GM23338 (cell line): ENCODE measurements at regions not wholly inside any gene's neighbourhood (a gene's known extent, or its start where the extent isn't known, plus 50 kb on each side); places are given as distances from the start of the nearest gene placed in this dataset.
"Not testable (repeated sequence)": the region's sequence is repeated elsewhere in the genome, so short reads cannot be mapped to it uniquely, and the experiment has no call there.

ENCODE experiments used
- ATAC-seq: fragments of 200-7000 bp; cut with Tn5 transposase; 3 replicates; pipeline ENCODE4 v1.9.1; 2020
- DNase-seq: peaks from one replicate; pipeline ENCODE4 v3.0.0-alpha.2; 2015; ENCODE audit warnings: low spot score
- H2AFZ ChIP-seq: fragments of 200-600 bp; sonication (generic); 2 replicates; pipeline ENCODE4 v1.8.0; 2016; ENCODE audit warnings: antibody characterized with exemption, mild to moderate bottlenecking, moderate library complexity
- H3F3A ChIP-seq: fragments of 200-600 bp; sonication (generic); replicated peaks from 2 replicates; pipeline ENCODE4 v1.8.0; 2017; ENCODE audit warnings: antibody characterized with exemption, mixed run types, low read depth
- H3K27ac ChIP-seq: fragments of 200-600 bp; sonication (generic); 2 replicates; pipeline ENCODE4 v1.6.1; 2016; ENCODE audit warnings: low read depth
- H3K27me3 ChIP-seq: fragments of 200-600 bp; sonication (generic); 2 replicates; pipeline ENCODE4 v1.8.0; 2016; ENCODE audit warnings: mild to moderate bottlenecking, mixed run types, moderate library complexity; ENCODE audit not compliant: insufficient read depth
- H3K36me3 ChIP-seq: fragments of 200-600 bp; sonication (generic); 2 replicates; pipeline ENCODE4 v1.8.0; 2016; ENCODE audit warnings: mild to moderate bottlenecking; ENCODE audit not compliant: insufficient read depth
- H3K4me1 ChIP-seq: fragments of 200-600 bp; sonication (generic); 2 replicates; pipeline ENCODE4 v1.8.0; 2016; ENCODE audit warnings: mild to moderate bottlenecking, moderate library complexity; ENCODE audit not compliant: insufficient read depth
- H3K4me2 ChIP-seq: fragments of 200-600 bp; sonication (generic); 2 replicates; pipeline ENCODE4 v1.7.1; 2017; ENCODE audit warnings: mixed run types
- H3K4me3 ChIP-seq: fragments of 200-600 bp; sonication (generic); 2 replicates; pipeline ENCODE4 v1.6.1; 2016; ENCODE audit warnings: mixed run types
- H3K79me2 ChIP-seq: fragments of 200-600 bp; sonication (generic); replicated peaks from 2 replicates; pipeline ENCODE4 v1.8.0; 2017; ENCODE audit warnings: mild to moderate bottlenecking; ENCODE audit not compliant: insufficient read depth
- H3K9me2 ChIP-seq: fragments of 200-600 bp; sonication (generic); 2 replicates; pipeline ENCODE4 v1.8.0; 2017; ENCODE audit not compliant: insufficient read depth
- H4K20me1 ChIP-seq: fragments of 200-600 bp; sonication (generic); replicated peaks from 2 replicates; pipeline ENCODE4 v1.8.0; 2017; ENCODE audit warnings: mild to moderate bottlenecking; ENCODE audit not compliant: insufficient read depth
- H3K27ac Mint-ChIP-seq: 2 replicates; pipeline ENCODE4 v1.8.0; 2020; ENCODE audit warnings: inconsistent platforms, mild to moderate bottlenecking, moderate library complexity, mixed read lengths
- H3K27me3 Mint-ChIP-seq: 3 replicates; pipeline ENCODE4 v1.8.0; 2022; ENCODE audit warnings: low read depth, mild to moderate bottlenecking, moderate library complexity, mixed read lengths, inconsistent platforms; ENCODE audit not compliant: insufficient read depth, poor library complexity
- H3K36me3 Mint-ChIP-seq: 3 replicates; pipeline ENCODE4 v1.8.0; 2021; ENCODE audit warnings: low read depth, mild to moderate bottlenecking, inconsistent platforms, moderate library complexity, mixed read lengths
- H3K4me1 Mint-ChIP-seq: 3 replicates; pipeline ENCODE4 v1.8.0; 2020; ENCODE audit warnings: mild to moderate bottlenecking, inconsistent platforms, mixed read lengths
- H3K4me3 Mint-ChIP-seq: 3 replicates; pipeline ENCODE4 v1.8.0; 2021; ENCODE audit warnings: moderate library complexity, mild to moderate bottlenecking, inconsistent platforms, mixed read lengths
- H3K9me3 Mint-ChIP-seq: 3 replicates; pipeline ENCODE4 v1.8.0; 2020; ENCODE audit warnings: moderate library complexity, mild to moderate bottlenecking, inconsistent platforms, mixed read lengths
- JUNB ChIP-seq: IDR thresholded peaks from one replicate; pipeline ENCODE4 v1.6.1; 2016; ENCODE audit warnings: antibody characterized with exemption; ENCODE audit not compliant: unreplicated experiment
- ZNF462 ChIP-seq: fragments of 250-450 bp; sonication (Bioruptor Pico); IDR thresholded peaks from 2 replicates; pipeline ENCODE4 v1.5.0; 2020; ENCODE audit warnings: mild to moderate bottlenecking, moderate library complexity

- Histone ChIP-seq H3F3A (no peaks in the 10 kb centered on the region), H3K4me1 (no peaks in the 10 kb centered on the region), H3K36me3 (no peaks in the 10 kb centered on the region), H3K79me2 (no peaks in the 10 kb centered on the region), H3K4me3 (no peak overlapping the region), H4K20me1 (no peaks in the 10 kb centered on the region), H3K4me2 (no peak overlapping the region), H3K27ac (no peak overlapping the region), H3K27me3 (no peaks in the 10 kb centered on the region), H3K9me2 (peaks cover 17% of the 10 kb centered on the region), H2AFZ (no peak overlapping the region)
- Mint-ChIP-seq H3K9me3 (no peaks in the 10 kb centered on the region; the same call in 2 of the 3 replicates), H3K36me3 (no peaks in the 10 kb centered on the region), H3K4me3 (no peak overlapping the region), H3K4me1 (no peaks in the 10 kb centered on the region), H3K27me3 (no peaks in the 10 kb centered on the region), H3K27ac (no peak overlapping the region)
- no peak for ATAC-seq
- DNase-seq, result no peak
- TF ChIP-seq JUNB (no peak), ZNF462 (no peak)
Measured at GRCh38 chr12:87405918-87406317, 623.3 kb downstream of the C12orf50 start.

- H3F3A ChIP-seq, H2AFZ ChIP-seq, H4K20me1 ChIP-seq, DNase-seq, ATAC-seq, H3K79me2 ChIP-seq, H3K27me3 Mint-ChIP-seq, H3K27ac Mint-ChIP-seq, H3K4me3 ChIP-seq, H3K27me3 ChIP-seq, H3K9me2 ChIP-seq, H3K4me2 ChIP-seq, H3K4me1 ChIP-seq, H3K4me1 Mint-ChIP-seq, H3K4me3 Mint-ChIP-seq, H3K27ac ChIP-seq: not testable (repeated sequence)
- Mint-ChIP-seq H3K9me3 (peaks cover 57% of the 10 kb centered on the region), H3K36me3 (peaks cover 31% of the 10 kb centered on the region; the same call in 2 of the 3 replicates)
- H3K36me3 ChIP-seq, result peaks cover 14% of the 10 kb centered on the region
Measured at GRCh38 chr12:87394168-87394567, 635.0 kb downstream of the C12orf50 start.
